Stromal cell of bone marrow (primary cell): ENCODE measurements at regions not wholly inside any gene's neighbourhood (a gene's known extent, or its start where the extent isn't known, plus 50 kb on each side); places are given as distances from the start of the nearest gene placed in this dataset.

Experiments used
- DNase-seq: peaks from one replicate; pipeline ENCODE4 v3.0.0-alpha.2; 2012; ENCODE audit warnings: low read depth

- no peak for DNase-seq
These were observed 59.4 kb upstream of the FTH1 start for GRCh38 chr11:62026739-62027370.

- DNase-seq: peak; percentile 84
These were observed 58.2 kb upstream of the FTH1 start for GRCh38 chr11:62025487-62026105.

DNA sequence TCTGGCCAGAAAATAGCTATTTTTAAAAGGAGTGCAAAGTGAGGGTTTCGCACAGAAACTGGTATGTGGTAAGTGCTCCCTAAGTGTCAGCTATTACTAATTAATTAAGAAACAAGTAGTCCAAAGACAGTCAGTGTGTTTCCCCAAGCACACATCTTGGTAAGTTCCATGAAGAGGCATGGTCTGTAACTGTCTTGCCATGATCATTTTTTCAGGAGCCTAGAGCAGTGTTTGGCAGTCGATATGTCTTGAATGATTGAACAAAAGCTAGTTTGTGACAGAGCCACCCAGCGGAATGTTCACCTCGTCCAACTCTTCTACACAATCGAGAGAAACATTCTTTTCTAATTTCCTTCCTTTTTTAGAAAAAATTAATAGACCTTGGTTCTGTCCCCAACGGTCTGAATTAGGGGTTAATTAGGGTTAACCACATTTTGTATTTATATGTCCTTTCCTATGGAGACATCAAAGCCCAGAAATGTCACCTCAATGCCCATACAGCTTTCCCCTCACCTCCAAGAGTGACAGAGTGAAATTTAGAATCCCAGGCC lies 57.6 kb upstream of the FTH1 start:
- no peak for DNase-seq

DNA sequence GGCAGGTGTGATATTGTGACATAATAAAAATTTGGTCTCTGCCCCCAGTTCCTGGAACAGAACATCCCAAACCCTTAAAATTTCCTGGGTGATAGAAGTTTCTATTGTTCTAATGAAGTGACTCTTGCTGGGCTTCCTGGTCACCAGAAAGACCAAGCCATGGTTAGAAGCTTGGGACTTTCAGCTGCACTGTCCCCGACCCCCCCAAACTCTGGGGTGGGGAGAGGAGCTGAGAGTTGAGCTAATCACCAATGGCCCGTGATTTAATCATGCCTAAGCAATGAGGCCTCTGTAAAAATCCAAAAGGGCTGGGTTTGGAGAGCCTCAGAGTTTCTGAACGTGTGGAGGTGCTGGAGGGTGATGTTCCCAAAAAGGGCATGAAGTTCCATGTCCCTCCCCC lies 54.8 kb upstream of the FTH1 start:
- DNase-seq: no peak

DNA sequence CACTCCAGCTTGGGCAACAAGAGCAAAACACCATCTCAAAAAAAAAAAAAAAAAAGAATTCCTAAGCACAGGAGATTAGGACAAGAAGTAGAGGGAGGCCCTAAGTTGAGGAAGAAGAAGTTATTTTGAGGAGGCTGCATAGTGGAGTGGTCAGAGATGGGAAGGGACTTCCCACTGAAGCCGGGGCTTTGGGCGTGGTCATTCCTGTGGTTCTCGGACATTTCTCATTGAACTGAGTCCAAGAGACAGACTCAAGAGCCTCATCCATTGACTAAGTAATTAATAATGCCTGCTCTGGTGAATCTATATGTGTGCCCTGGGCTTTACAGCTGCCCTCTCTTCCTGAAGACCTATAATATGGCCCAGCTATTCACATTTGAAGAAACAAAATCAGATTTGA lies 53.2 kb upstream of the FTH1 start:
- DNase-seq: no peak

DNA sequence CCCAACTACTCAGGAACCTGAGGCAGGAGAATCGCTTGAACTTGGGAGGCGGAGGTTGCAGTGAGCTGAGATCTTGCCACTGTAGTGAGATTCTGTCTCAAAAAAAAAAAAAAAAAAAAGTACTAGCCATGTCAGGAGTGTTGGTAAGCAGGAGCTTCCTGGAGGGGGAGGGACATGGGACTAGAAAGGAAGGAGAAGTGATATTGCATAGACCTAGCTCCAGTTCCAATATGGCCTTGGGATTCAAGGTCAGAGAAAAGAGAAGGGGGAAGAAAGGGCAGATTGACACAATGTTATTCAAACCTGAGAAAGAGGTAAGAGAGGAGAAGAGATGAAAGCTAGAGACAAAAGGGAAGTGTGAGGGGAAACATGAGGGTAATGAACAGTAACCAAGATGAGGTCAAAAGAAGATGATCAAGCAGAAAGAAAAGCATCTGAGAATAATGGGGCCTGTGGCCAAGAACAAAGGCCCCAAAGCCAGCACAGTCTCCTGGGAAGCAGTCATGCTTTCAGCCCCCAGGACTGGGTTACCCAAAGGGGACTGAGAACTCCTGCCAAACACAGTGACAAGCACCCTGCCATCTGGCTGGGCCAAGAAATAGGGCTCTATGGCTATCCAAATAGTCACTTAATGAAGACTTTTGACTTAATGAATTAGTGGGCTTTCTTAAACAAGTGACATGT lies 51.7 kb upstream of the FTH1 start:
- DNase-seq: no peak

DNA sequence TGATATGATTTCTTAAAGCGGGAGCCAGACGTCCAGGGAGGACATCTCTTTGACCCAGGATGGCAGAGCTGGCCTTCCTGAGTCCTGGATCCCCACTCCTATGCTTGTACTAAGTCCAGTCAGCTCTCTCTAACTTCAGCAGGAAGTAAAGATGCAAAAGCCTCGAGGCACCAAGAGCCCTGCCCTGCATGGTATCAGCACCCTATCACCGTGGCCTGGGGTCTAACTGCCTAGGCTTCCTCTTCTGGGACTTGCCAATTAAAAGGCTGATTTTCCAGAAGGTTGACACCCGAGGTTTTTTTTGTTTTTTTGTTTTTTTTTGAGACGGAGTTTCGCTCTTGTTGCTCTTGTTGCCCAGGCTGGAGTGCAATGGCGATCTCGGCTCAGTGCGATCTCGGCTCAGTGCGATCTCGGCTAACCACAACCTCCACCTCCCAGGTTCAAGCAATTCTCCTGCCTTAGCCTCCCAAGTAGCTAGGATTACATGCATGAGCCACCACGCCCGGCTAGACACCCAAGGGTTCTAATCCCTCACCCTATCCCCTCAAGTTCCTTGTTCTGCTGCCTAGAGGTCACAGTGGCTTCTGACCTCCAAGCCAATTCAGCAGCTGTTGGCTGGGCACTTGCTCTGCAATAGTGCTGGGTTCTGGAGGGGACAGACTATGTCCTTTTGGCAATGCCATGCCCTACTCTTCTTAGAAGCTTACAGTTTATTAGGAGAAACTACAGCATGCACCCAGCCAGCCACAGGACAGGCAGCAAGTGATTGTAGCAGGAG lies 50.6 kb upstream of the FTH1 start:
- DNase-seq: no peak
